GM12874 (cell line): ENCODE measurements at regions not wholly inside any gene's neighbourhood (a gene's known extent, or its start where the extent isn't known, plus 50 kb on each side); places are given as distances from the start of the nearest gene placed in this dataset.

Source experiments
- CTCF ChIP-seq: IDR thresholded peaks from 2 replicates; pipeline ENCODE4 v1.5.1; 2011; ENCODE audit warnings: low read depth, mild to moderate bottlenecking, control low read depth, low read length, moderate library complexity; ENCODE audit not compliant: insufficient read depth

GRCh38 chr7:68472688-68473087 is 1125.6 kb upstream of the AUTS2 start:
- no peak for TF ChIP-seq CTCF

- TF ChIP-seq CTCF: no peak
These were observed 1123.5 kb upstream of the AUTS2 start for GRCh38 chr7:68474661-68475216.

- TF ChIP-seq CTCF: no peak
These were observed 1121.3 kb upstream of the AUTS2 start for GRCh38 chr7:68476966-68477365.

GRCh38 chr7:68478326-68478725 is 1119.9 kb upstream of the AUTS2 start:
- TF ChIP-seq CTCF: no peak

GRCh38 chr7:68482800-68483199 is 1115.5 kb upstream of the AUTS2 start:
- no peak for TF ChIP-seq CTCF

GRCh38 chr7:68484731-68485130 is 1113.5 kb upstream of the AUTS2 start:
- no peak for TF ChIP-seq CTCF

GRCh38 chr7:68485253-68485917 is 1112.9 kb upstream of the AUTS2 start:
- no peak for TF ChIP-seq CTCF
